BJ (cell line): ENCODE measurements at regions not wholly inside any gene's neighbourhood (a gene's known extent, or its start where the extent isn't known, plus 50 kb on each side); places are given as distances from the start of the nearest gene placed in this dataset.

ENCODE experiments used
- CTCF ChIA-PET: fragments of 350-600 bp; formaldehyde crosslinking; extraction: SDS; loops from one replicate; lab custom pipeline; 2021; ENCODE audit warnings: antibody characterized with exemption, inconsistent platforms; lab: Yijun Ruan, JAX
- POLR2A ChIA-PET: fragments of 300-600 bp; sonication (Branson Sonifier 250); formaldehyde crosslinking; extraction: SDS; loops from one replicate; lab custom pipeline; 2021; ENCODE audit warnings: antibody characterized with exemption; lab: Charles Lee
- DNase-seq: peaks from one replicate; pipeline ENCODE4 v3.0.0-alpha.2; 2011; ENCODE audit warnings: low read depth
- H3K27me3 ChIP-seq: 2 replicates; pipeline ENCODE4 v1.6.0; 2011; ENCODE audit warnings: low read length; ENCODE audit not compliant: control insufficient read depth, insufficient read depth
- H3K36me3 ChIP-seq: 2 replicates; pipeline ENCODE4 v1.5.1; 2011; ENCODE audit warnings: low read length; ENCODE audit not compliant: control insufficient read depth, insufficient read depth
- H3K4me3 ChIP-seq: 2 replicates; pipeline ENCODE4 v1.5.1; 2011; ENCODE audit warnings: low read depth, mild to moderate bottlenecking, control low read depth, low read length
- CTCF ChIP-seq: IDR thresholded peaks from 2 replicates; pipeline ENCODE4 v1.5.1; 2011; ENCODE audit warnings: low read depth, mild to moderate bottlenecking, control low read depth, inconsistent platforms, low read length, moderate library complexity; ENCODE audit not compliant: insufficient read depth

GRCh38 chr6:140130074-140130473, 755.6 kb upstream of the CITED2 start:
- Histone ChIP-seq H3K4me3 (no peak overlapping the region), H3K27me3 (no peaks in the 10 kb centered on the region), H3K36me3 (no peaks in the 10 kb centered on the region)
- CTCF ChIA-PET = no interaction called here
- no peak for DNase-seq
- POLR2A ChIA-PET = no interaction called here
- no peak for TF ChIP-seq CTCF

- DNase-seq = no peak
- ChIA-PET POLR2A (no interaction called here), CTCF (no interaction called here)
- Histone ChIP-seq H3K4me3 (no peak overlapping the region), H3K36me3 (no peaks in the 10 kb centered on the region), H3K27me3 (no peaks in the 10 kb centered on the region)
- TF ChIP-seq CTCF = no peak
Observed at GRCh38 chr6:140124498-140124897, 750.0 kb upstream of the CITED2 start.

- ChIA-PET CTCF (no interaction called here), POLR2A (no interaction called here)
Observed at GRCh38 chr6:140108167-140108566, 733.7 kb upstream of the CITED2 start.

GRCh38 chr6:140107216-140107615, 732.8 kb upstream of the CITED2 start:
- no peak for TF ChIP-seq CTCF
- Histone ChIP-seq H3K27me3 (no peaks in the 10 kb centered on the region), H3K36me3 (no peaks in the 10 kb centered on the region), H3K4me3 (no peak overlapping the region)
- ChIA-PET CTCF (no interaction called here), POLR2A (no interaction called here)
- no peak for DNase-seq

More at GRCh38 chr6:140108167-140108566, 733.7 kb upstream of the CITED2 start:
- DNase-seq = no peak
- no peak for TF ChIP-seq CTCF
- no peaks in the 10 kb centered on the region for H3K36me3 ChIP-seq
- H3K27me3 ChIP-seq = no peaks in the 10 kb centered on the region
- no peak overlapping the region for H3K4me3 ChIP-seq

GRCh38 chr6:140105857-140106256, 731.4 kb upstream of the CITED2 start:
- ChIA-PET POLR2A (no interaction called here), CTCF (no interaction called here)
- H3K4me3 ChIP-seq = no peak overlapping the region
- no peak for DNase-seq
- no peaks in the 10 kb centered on the region for H3K36me3 ChIP-seq
- H3K27me3 ChIP-seq = no peaks in the 10 kb centered on the region
- 0 out of 2 replicates have a peak, but pooled peaks have one; percentile 3 for TF ChIP-seq CTCF
